H1 (cell line): ENCODE measurements at regions not wholly inside any gene's neighbourhood (a gene's known extent, or its start where the extent isn't known, plus 50 kb on each side); places are given as distances from the start of the nearest gene placed in this dataset.
A peak's percentile ranks its signal among the peaks of the same experiment; 100 is the strongest.

Experiments
- CTCF ChIA-PET: fragments of 300-600 bp; sonication (Branson Sonifier 250); formaldehyde crosslinking; loops from one replicate; lab custom pipeline; 2021; ENCODE audit not compliant: partially characterized antibody; lab: Charles Lee
- POLR2A ChIA-PET: fragments of 300-600 bp; sonication (Branson Sonifier 250); formaldehyde crosslinking; loops from one replicate; lab custom pipeline; 2021; ENCODE audit warnings: inconsistent platforms; ENCODE audit not compliant: partially characterized antibody; lab: Charles Lee
- DNase-seq, 2 experiments: peaks; one replicate each; pipeline versions ENCODE4 v3.0.0 to v3.0.0-alpha.2; 2010 to 2022; ENCODE audit warnings: low spot score in 2 of 2, low read depth in 1 of 2, mixed read lengths in 1 of 2
- FAIRE-seq: peaks from 2 replicates; lab custom pipeline; 2011; peaks lifted over from hg19 to GRCh38; lab: Jason Lieb, UNC
- H2AFZ ChIP-seq: 2 replicates; pipeline ENCODE4 v1.8.1; 2012; ENCODE audit warnings: low read length, inconsistent platforms
- H2AK5ac ChIP-seq: 2 replicates; pipeline ENCODE4 v1.6.1; 2013; ENCODE audit warnings: low read depth, low read length
- H2BK120ac ChIP-seq: replicated peaks from 2 replicates; pipeline ENCODE3; 2013; ENCODE audit warnings: low read depth, low read length, inconsistent platforms
- H2BK12ac ChIP-seq: 2 replicates; pipeline ENCODE4 v1.6.1; 2013; ENCODE audit warnings: low read depth, low read length
- H2BK15ac ChIP-seq: 2 replicates; pipeline ENCODE4 v1.6.1; 2013; ENCODE audit warnings: low read length
- H2BK20ac ChIP-seq: 2 replicates; pipeline ENCODE4 v1.6.1; 2013; ENCODE audit warnings: low read length
- H2BK5ac ChIP-seq: 2 replicates; pipeline ENCODE4 v1.6.1; 2013; ENCODE audit warnings: low read depth, low read length
- H3K14ac ChIP-seq: 2 replicates; pipeline ENCODE4 v1.6.1; 2013; ENCODE audit warnings: inconsistent platforms; ENCODE audit not compliant: insufficient read length
- H3K18ac ChIP-seq: 2 replicates; pipeline ENCODE4 v1.6.1; 2013; ENCODE audit warnings: low read length; ENCODE audit errors: extremely low read depth
- H3K23ac ChIP-seq: 2 replicates; pipeline ENCODE4 v1.6.1; 2013; ENCODE audit warnings: inconsistent platforms; ENCODE audit not compliant: insufficient read length
- H3K23me2 ChIP-seq: 2 replicates; pipeline ENCODE4 v1.6.1; 2013; ENCODE audit warnings: low read depth, low read length
- H3K27ac ChIP-seq: 2 replicates; pipeline ENCODE4 v1.6.1; 2011; ENCODE audit warnings: low read depth, low read length, inconsistent platforms
- H3K27me3 ChIP-seq, 4 experiments: replicated peaks in 1 of 4; 1 replicate in 1 of 4; 2 replicates in 3 of 4; pipeline versions ENCODE4 v1.6.1 to v1.8.1; 2011 to 2013; ENCODE audit warnings: low read length in 3 of 4, mild to moderate bottlenecking in 3 of 4, inconsistent platforms in 2 of 4, mixed read lengths in 2 of 4, moderate library complexity in 1 of 4; ENCODE audit not compliant: control insufficient read depth in 3 of 4, insufficient read depth in 3 of 4; ENCODE audit errors: extremely low read depth in 1 of 4
- H3K36me3 ChIP-seq, 4 experiments: 2 replicates each; pipeline versions ENCODE4 v1.6.1 to v1.8.1; 2011 to 2013; ENCODE audit warnings: mild to moderate bottlenecking in 4 of 4, low read length in 3 of 4, moderate library complexity in 2 of 4, control low read depth in 1 of 4, inconsistent platforms in 1 of 4; ENCODE audit not compliant: insufficient read depth in 4 of 4, control insufficient read depth in 2 of 4
- H3K4ac ChIP-seq: replicated peaks from 2 replicates; pipeline ENCODE3; 2013; ENCODE audit warnings: low read length, low read depth, mixed read lengths, inconsistent platforms; ENCODE audit not compliant: insufficient read length
- H3K4me1 ChIP-seq, 4 experiments: replicated peaks in 1 of 4; 1 replicate in 1 of 4; 2 replicates in 3 of 4; pipeline versions ENCODE4 v1.6.1 to v1.8.1; 2011 to 2013; ENCODE audit warnings: low read length in 3 of 4, inconsistent platforms in 2 of 4, mixed read lengths in 1 of 4; ENCODE audit not compliant: insufficient read depth in 4 of 4, control insufficient read depth in 3 of 4
- H3K4me2 ChIP-seq, 2 experiments: 2 replicates each; pipeline versions ENCODE4 v1.6.1 to v1.8.1; 2011 to 2013; ENCODE audit warnings: low read depth in 2 of 2, low read length in 2 of 2, control low read depth in 1 of 2, inconsistent platforms in 1 of 2, mild to moderate bottlenecking in 1 of 2; ENCODE audit not compliant: insufficient read depth in 1 of 2
- H3K4me3 ChIP-seq, 4 experiments: fragments of 200-600, 300-600 bp in 1 of 4; sonication (generic), shearing (Covaris generic), sonication (Bioruptor Twin) in 1 of 4; 2 replicates each; pipeline versions ENCODE4 v1.5.1 to v1.8.1; 2011 to 2016; ENCODE audit warnings: low read length in 4 of 4, low read depth in 3 of 4, control low read depth in 2 of 4, inconsistent platforms in 2 of 4, mild to moderate bottlenecking in 2 of 4, mixed read lengths in 1 of 4, moderate library complexity in 1 of 4; ENCODE audit not compliant: insufficient read depth in 2 of 4; ENCODE audit errors: extremely low read depth in 1 of 4
- H3K56ac ChIP-seq: replicated peaks from 2 replicates; pipeline ENCODE3; 2013; ENCODE audit warnings: low read depth, mild to moderate bottlenecking, mixed read lengths, low read length, inconsistent platforms; ENCODE audit not compliant: insufficient read length
- H3K79me1 ChIP-seq: 2 replicates; pipeline ENCODE4 v1.6.1; 2013; ENCODE audit warnings: low read depth, low read length, control low read depth
- H3K79me2 ChIP-seq, 2 experiments: 2 replicates each; pipeline versions ENCODE4 v1.6.1 to v1.8.1; 2012 to 2013; ENCODE audit warnings: low read length in 2 of 2, mild to moderate bottlenecking in 2 of 2, inconsistent platforms in 1 of 2; ENCODE audit not compliant: insufficient read depth in 2 of 2, control insufficient read depth in 1 of 2
- H3K9ac ChIP-seq, 4 experiments: replicated peaks in 1 of 4; 1 replicate in 1 of 4; 2 replicates in 3 of 4; pipeline versions ENCODE4 v1.6.1 to v1.8.1; 2011 to 2013; ENCODE audit warnings: low read depth in 3 of 4, low read length in 3 of 4, control low read depth in 2 of 4, mild to moderate bottlenecking in 2 of 4, moderate library complexity in 2 of 4, inconsistent platforms in 1 of 4; ENCODE audit errors: extremely low read depth in 1 of 4
- H3K9me3 ChIP-seq, 2 experiments: 2 replicates each; pipeline versions ENCODE4 v1.6.1 to v1.8.1; 2012 to 2013; ENCODE audit warnings: mild to moderate bottlenecking in 2 of 2, moderate library complexity in 2 of 2, control low read depth in 1 of 2, inconsistent platforms in 1 of 2, low read depth in 1 of 2, low read length in 1 of 2, mixed read lengths in 1 of 2; ENCODE audit not compliant: insufficient read depth in 2 of 2
- H4K20me1 ChIP-seq, 2 experiments: replicated peaks in 1 of 2; 2 replicates each; pipeline versions ENCODE3 to v1.8.1; 2011 to 2013; ENCODE audit warnings: inconsistent platforms in 2 of 2, low read length in 2 of 2, mild to moderate bottlenecking in 1 of 2; ENCODE audit not compliant: insufficient read depth in 2 of 2, control insufficient read depth in 1 of 2
- H4K5ac ChIP-seq: 2 replicates; pipeline ENCODE4 v1.6.1; 2013; ENCODE audit warnings: low read length, low read depth, mixed read lengths, inconsistent platforms; ENCODE audit not compliant: insufficient read length
- H4K8ac ChIP-seq: 2 replicates; pipeline ENCODE4 v1.8.0; 2013; ENCODE audit warnings: mild to moderate bottlenecking, moderate library complexity, low read length, inconsistent platforms; ENCODE audit not compliant: insufficient read depth; ENCODE audit errors: extremely low read depth
- H4K91ac ChIP-seq: replicated peaks from 2 replicates; pipeline ENCODE3; 2013; ENCODE audit warnings: low read length, mixed read lengths, inconsistent platforms; ENCODE audit not compliant: insufficient read length
- CTCF ChIP-seq, 3 experiments: IDR thresholded peaks; 1 replicate in 2 of 3; 2 replicates in 1 of 3; pipeline versions ENCODE4 v1.5.1 to v1.6.1; 2011; ENCODE audit warnings: low read length in 3 of 3, mild to moderate bottlenecking in 3 of 3, inconsistent platforms in 2 of 3, low read depth in 1 of 3, moderate library complexity in 1 of 3; ENCODE audit not compliant: insufficient read depth in 1 of 3; ENCODE audit errors: control extremely low read depth in 1 of 3
- RAD21 ChIP-seq, 2 experiments: IDR thresholded peaks in 1 of 2; conservative IDR thresholded peaks in 1 of 2; 2 replicates each; pipeline ENCODE4 v1.6.1; 2011; ENCODE audit warnings: low read depth in 2 of 2, low read length in 2 of 2, improper control_type of control experiment in 1 of 2, inconsistent platforms in 1 of 2, mild to moderate bottlenecking in 1 of 2, moderate library complexity in 1 of 2
- SP1 ChIP-seq: IDR thresholded peaks from 2 replicates; pipeline ENCODE4 v1.6.1; 2011; ENCODE audit warnings: low read depth, low read length
- WGBS, 2 experiments: shearing (Covaris generic) in 1 of 2; methylation state at CpG; one replicate each; pipeline versions ENCODE4 v1.1.6 to v1.1.7; 2013 to 2015; ENCODE audit warnings: low lambda C conversion rate in 2 of 2, mixed read lengths in 2 of 2, inconsistent platforms in 1 of 2, low coverage in 1 of 2, missing lambda C conversion rate in 1 of 2; ENCODE audit not compliant: insufficient replicate concordance in 2 of 2, insufficient coverage in 1 of 2, insufficient read length in 1 of 2; ENCODE audit errors: extremely low coverage in 1 of 2, missing lambda C conversion rate in 1 of 2; 5-methylcytosine and 5-hydroxymethylcytosine counted together

GRCh38 chr9:130770679-130771442 lies 64.2 kb upstream of the ABL1 start:
- no peak overlapping the region for H3K4me2 ChIP-seq
- H3K9me3 ChIP-seq, result no peaks in the 10 kb centered on the region
- peak; percentile 73 to 76 for TF ChIP-seq RAD21 (IDR thresholded peaks at IDR 0.05 in 1 of 2, conservative IDR thresholded peaks at IDR 0.05 in 1 of 2; ENCODE audit: low read depth in 2 of 2, low read length in 2 of 2)
- no peak for TF ChIP-seq SP1
- peak in 2 of 3 experiments; percentile 48 to 54; a peak in 2 of 4 replicates for TF ChIP-seq CTCF (IDR thresholded peaks at IDR 0.05; ENCODE audit: control extremely low read depth in 1 of 3, insufficient read depth in 1 of 3, low read depth in 1 of 3, low read length in 3 of 3)
- CTCF ChIA-PET, result interaction anchor here (0.6 to 14.9 kb wide), 27 partner anchors 10 to 543 kb away, joined by 3 to 246 read pairs (median 4); no protein-coding TSS in a partner anchor
- H3K56ac ChIP-seq, result no peak overlapping the region
- POLR2A ChIA-PET, result no interaction called here
- no peaks in the 10 kb centered on the region; the same call in 1 of the 2 replicates for H3K23me2 ChIP-seq
- peaks cover 2% of the 10 kb centered on the region; the same call in 1 of the 2 replicates for H3K79me1 ChIP-seq
- no peak overlapping the region for H3K4me3 ChIP-seq
- H2BK12ac ChIP-seq, result no peak overlapping the region
- no peak overlapping the region for H3K27ac ChIP-seq
- H4K5ac ChIP-seq, result no peak overlapping the region
- H4K91ac ChIP-seq, result no peak overlapping the region
- no peak overlapping the region for H3K4ac ChIP-seq
- no peak overlapping the region for H2AFZ ChIP-seq
- no peak overlapping the region for H4K8ac ChIP-seq
- no peaks in the 10 kb centered on the region for H3K36me3 ChIP-seq
- peaks cover 0 to 50% of the 10 kb centered on the region in 2 experiments; a peak in 3 of 4 replicates for H3K79me2 ChIP-seq
- no peak overlapping the region for H2BK15ac ChIP-seq
- no peak overlapping the region for H2BK5ac ChIP-seq
- no peak overlapping the region for H3K23ac ChIP-seq
- H3K4me1 ChIP-seq, result peaks cover 4 to 17% (median 6%) of the 10 kb centered on the region in 4 experiments
- H3K18ac ChIP-seq, result no peak overlapping the region
- no peak overlapping the region for H2BK120ac ChIP-seq
- H3K9ac ChIP-seq, result no peak overlapping the region
- H3K27me3 ChIP-seq, result no peaks in the 10 kb centered on the region
- no peak overlapping the region for H3K14ac ChIP-seq
- no peak overlapping the region for H2AK5ac ChIP-seq
- peaks cover 3% of the 10 kb centered on the region in 2 experiments for H4K20me1 ChIP-seq
- H2BK20ac ChIP-seq, result no peak overlapping the region
- DNase-seq, result no peak
- WGBS, 2 experiments, result 89% methylated on average over 2 of the region's 2 CpGs; no CpG with 5 or more reads in 1 of the 2 experiments
- no peak for FAIRE-seq
